Colonic mucosa (tissue), 4 donors: ENCODE measurements at regions not wholly inside any gene's neighbourhood (a gene's known extent, or its start where the extent isn't known, plus 50 kb on each side); places are given as distances from the start of the nearest gene placed in this dataset.

ENCODE experiments used
- DNase-seq: peaks from one replicate; pipeline ENCODE4 v3.0.0-alpha.2; 2020
- H3K27ac ChIP-seq: fragments of 200-600 bp; one replicate; pipeline ENCODE4 v1.8.0; 2021
- H3K27me3 ChIP-seq: fragments of 200-600 bp; one replicate; pipeline ENCODE4 v1.8.0; 2021
- H3K36me3 ChIP-seq: fragments of 200-600 bp; one replicate; pipeline ENCODE4 v1.8.0; 2021
- H3K4me1 ChIP-seq: fragments of 200-600 bp; one replicate; pipeline ENCODE4 v1.8.0; 2021; ENCODE audit warnings: mild to moderate bottlenecking
- H3K4me3 ChIP-seq: fragments of 200-600 bp; one replicate; pipeline ENCODE4 v1.8.0; 2021
- H3K9ac ChIP-seq, 2 donors: one replicate each; pipeline ENCODE4 v1.7.0; 2013; ENCODE audit warnings: control low read depth in 2 of 2, low read depth in 2 of 2, low read length in 2 of 2
- H3K9me3 ChIP-seq: fragments of 200-600 bp; one replicate; pipeline ENCODE4 v1.8.0; 2021
- intact Hi-C: fragments of 100-400 bp; cut with DNase I; formaldehyde crosslinking; loops from one replicate; pipeline ENCODE4 v1.14.1; 2022
- TF ChIP-seq, protein P1 (sequence below): fragments of 200-600 bp; IDR thresholded peaks from one replicate; pipeline ENCODE4 v1.8.0; 2022; ENCODE audit warnings: antibody characterized with exemption, mild to moderate bottlenecking
- donor health status: healthy.
- donor health status: DM: no; HTN: no; CAD: no.
- donor health status: DM: no; HTN: no; CAD: no.

DNA sequence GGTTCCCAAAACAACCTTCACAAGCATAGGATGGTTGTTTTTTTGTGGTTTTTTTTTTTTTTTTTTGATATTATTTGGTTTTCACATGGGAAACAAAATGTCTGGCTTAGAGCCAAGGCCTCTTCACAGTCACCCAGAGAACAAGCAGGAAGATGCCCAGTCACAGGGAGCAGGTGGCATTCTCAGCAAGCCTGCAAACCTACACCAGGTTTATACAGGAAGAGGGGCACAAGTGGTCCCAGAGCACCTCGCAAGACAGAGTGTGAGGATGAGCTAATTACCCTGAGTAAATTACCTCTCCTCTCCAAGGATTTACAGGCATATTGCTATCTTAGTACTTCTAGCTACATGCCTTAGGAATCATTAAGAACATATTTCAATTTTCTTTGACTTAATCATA, 1375.6 kb downstream of the EFNB2 start:
- Histone ChIP-seq H3K9me3 (no peaks in the 10 kb centered on the region), H3K4me1 (no peaks in the 10 kb centered on the region), H3K9ac (no peak overlapping the region), H3K36me3 (no peaks in the 10 kb centered on the region), H3K27me3 (no peaks in the 10 kb centered on the region), H3K27ac (no peak overlapping the region), H3K4me3 (no peak overlapping the region)
- intact Hi-C loops, result no loop called here
- TF ChIP-seq, protein P1, sequence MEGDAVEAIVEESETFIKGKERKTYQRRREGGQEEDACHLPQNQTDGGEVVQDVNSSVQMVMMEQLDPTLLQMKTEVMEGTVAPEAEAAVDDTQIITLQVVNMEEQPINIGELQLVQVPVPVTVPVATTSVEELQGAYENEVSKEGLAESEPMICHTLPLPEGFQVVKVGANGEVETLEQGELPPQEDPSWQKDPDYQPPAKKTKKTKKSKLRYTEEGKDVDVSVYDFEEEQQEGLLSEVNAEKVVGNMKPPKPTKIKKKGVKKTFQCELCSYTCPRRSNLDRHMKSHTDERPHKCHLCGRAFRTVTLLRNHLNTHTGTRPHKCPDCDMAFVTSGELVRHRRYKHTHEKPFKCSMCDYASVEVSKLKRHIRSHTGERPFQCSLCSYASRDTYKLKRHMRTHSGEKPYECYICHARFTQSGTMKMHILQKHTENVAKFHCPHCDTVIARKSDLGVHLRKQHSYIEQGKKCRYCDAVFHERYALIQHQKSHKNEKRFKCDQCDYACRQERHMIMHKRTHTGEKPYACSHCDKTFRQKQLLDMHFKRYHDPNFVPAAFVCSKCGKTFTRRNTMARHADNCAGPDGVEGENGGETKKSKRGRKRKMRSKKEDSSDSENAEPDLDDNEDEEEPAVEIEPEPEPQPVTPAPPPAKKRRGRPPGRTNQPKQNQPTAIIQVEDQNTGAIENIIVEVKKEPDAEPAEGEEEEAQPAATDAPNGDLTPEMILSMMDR, result no peak
- DNase-seq, result no peak

DNA sequence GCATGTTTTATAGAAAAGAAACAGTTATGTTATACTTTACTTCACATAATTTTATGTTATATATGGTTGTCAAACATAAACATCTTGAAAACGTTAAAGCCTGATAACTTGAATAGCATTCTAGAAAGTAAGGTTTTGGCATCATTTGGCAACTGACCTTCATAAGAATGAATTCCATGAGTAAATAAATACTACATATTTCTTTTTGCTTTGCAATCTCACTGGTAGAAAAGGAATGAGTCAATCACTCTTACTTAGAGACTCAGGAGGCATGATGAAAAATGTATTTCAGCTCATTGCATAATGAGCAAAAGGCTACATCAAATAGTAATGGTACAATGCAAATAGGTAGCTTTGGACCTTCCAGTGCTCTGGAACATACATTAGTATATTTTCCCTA, 1381.9 kb downstream of the EFNB2 start:
- Histone ChIP-seq H3K4me3 (no peak overlapping the region), H3K9ac (no peak overlapping the region), H3K4me1 (no peaks in the 10 kb centered on the region), H3K36me3 (no peaks in the 10 kb centered on the region), H3K27ac (no peak overlapping the region), H3K27me3 (no peaks in the 10 kb centered on the region), H3K9me3 (no peaks in the 10 kb centered on the region)
- intact Hi-C loops, result no loop called here
- TF ChIP-seq, protein P1, result no peak
- no peak for DNase-seq

DNA sequence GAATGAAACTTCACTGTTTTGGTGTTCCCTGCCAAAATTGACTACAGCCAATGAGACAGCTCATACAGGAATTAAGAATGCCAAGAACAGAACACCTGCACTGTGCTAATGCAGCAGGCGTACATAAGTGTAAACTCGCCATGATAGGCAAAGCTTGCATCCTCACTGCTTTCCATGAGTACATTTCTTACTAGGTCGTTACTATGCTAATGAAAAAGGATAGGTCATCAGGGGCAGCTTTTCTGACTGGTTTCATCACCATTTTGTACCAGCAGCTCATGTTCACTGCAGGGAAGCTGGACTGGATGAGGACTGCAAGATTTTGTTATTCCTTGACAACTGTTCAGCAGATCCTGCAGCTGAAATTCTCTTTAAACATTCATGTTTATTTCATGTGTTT, 1383.8 kb downstream of the EFNB2 start:
- TF ChIP-seq, protein P1, result no peak
- Histone ChIP-seq H3K9me3 (no peaks in the 10 kb centered on the region), H3K36me3 (no peaks in the 10 kb centered on the region), H3K27ac (no peak overlapping the region), H3K4me1 (no peaks in the 10 kb centered on the region), H3K9ac (no peak overlapping the region), H3K4me3 (no peak overlapping the region), H3K27me3 (no peaks in the 10 kb centered on the region)
- intact Hi-C loops, result no loop called here
- DNase-seq, result no peak

DNA sequence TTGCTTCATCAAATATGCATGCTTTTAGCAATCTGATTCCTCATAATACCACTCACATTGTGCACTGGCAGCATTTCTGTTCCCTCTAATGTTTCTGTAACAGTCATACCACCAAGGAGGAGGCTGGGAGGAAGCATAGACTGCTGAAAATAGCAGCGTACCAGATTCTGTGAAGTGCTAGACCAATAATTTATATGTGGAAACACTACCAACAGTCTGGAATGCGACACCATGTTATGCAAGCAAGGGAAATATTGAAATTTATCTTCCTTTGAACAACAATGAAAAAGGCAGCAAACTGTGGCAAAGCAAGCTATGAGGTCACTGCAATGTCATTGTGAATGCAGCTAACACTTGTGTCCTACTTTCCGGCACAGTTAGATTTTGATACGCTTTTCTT, 1388.0 kb downstream of the EFNB2 start:
- Histone ChIP-seq H3K9me3 (no peaks in the 10 kb centered on the region), H3K27me3 (no peaks in the 10 kb centered on the region), H3K4me3 (no peak overlapping the region), H3K27ac (no peak overlapping the region), H3K36me3 (no peaks in the 10 kb centered on the region), H3K9ac (no peak overlapping the region), H3K4me1 (no peaks in the 10 kb centered on the region)
- intact Hi-C loops, result no loop called here
- DNase-seq, result no peak
- TF ChIP-seq, protein P1, result no peak

DNA sequence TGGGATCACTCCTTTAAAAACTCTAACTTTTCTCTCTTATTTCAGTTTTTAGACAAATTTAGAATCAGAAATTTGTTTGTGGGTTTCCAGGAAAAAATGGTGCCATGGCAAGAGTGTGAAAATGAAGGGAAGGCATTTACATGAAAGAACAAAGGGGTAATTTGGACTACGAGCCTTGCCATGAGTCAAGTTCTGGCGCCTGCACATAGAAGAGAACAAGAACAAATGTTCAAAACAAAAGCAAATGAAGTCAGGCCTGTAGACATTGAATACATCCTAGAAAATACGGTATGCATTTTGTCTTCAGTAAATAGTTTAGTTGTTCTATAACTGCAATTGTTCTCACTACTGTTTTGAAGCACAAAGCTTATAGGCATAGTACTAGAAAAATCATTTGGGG, 1390.5 kb downstream of the EFNB2 start:
- TF ChIP-seq, protein P1, result no peak
- Histone ChIP-seq H3K27ac (no peak overlapping the region), H3K27me3 (no peaks in the 10 kb centered on the region), H3K9me3 (no peaks in the 10 kb centered on the region), H3K9ac (no peak overlapping the region), H3K36me3 (no peaks in the 10 kb centered on the region), H3K4me1 (no peaks in the 10 kb centered on the region), H3K4me3 (no peak overlapping the region)
- DNase-seq, result no peak
- intact Hi-C loops, result no loop called here

DNA sequence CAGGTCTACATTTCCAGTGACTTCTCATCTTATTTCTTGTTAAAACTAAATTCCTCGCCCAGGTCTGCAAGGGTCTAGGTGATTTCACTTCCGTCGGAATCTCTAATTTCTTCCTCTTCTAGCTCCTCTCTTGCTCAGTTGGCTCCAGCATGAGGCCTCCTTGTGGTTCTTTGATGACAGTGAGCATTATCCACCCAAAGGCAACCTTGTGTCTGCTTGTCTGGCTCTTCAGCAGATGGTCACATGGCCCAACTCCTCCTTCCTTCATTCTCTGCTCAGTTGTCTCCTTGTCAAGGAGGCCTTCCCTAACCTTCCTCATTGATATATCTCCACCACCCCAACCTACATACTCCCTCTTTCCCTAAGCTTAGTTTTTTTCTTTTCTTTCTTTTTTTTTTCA, 1391.4 kb downstream of the EFNB2 start:
- H3K4me1 ChIP-seq, result no peaks in the 10 kb centered on the region
- DNase-seq, result no peak
- H3K4me3 ChIP-seq, result no peak overlapping the region
- H3K27ac ChIP-seq, result no peak overlapping the region
- H3K9ac ChIP-seq, result no peak overlapping the region
- intact Hi-C loops, result no loop called here
- TF ChIP-seq, protein P1, result no peak
- no peaks in the 10 kb centered on the region for H3K27me3 ChIP-seq
- H3K36me3 ChIP-seq, result no peaks in the 10 kb centered on the region
- no peaks in the 10 kb centered on the region for H3K9me3 ChIP-seq
